Thyroid gland (tissue), 4 donors: ENCODE measurements at regions not wholly inside any gene's neighbourhood (a gene's known extent, or its start where the extent isn't known, plus 50 kb on each side); places are given as distances from the start of the nearest gene placed in this dataset.

ENCODE experiments used
- DNase-seq, 2 donors: peaks; one replicate each; pipeline ENCODE4 v3.0.0-alpha.2; 2019
- H3K27ac ChIP-seq, 3 donors: fragments of 200-600 bp; sonication (generic); 1 replicate in 2 of 3; 2 replicates in 1 of 3; pipeline ENCODE4 v1.5.1; 2016 to 2019; ENCODE audit warnings: mild to moderate bottlenecking in 1 of 3, moderate library complexity in 1 of 3
- H3K27me3 ChIP-seq: fragments of 200-600 bp; sonication (generic); one replicate; pipeline ENCODE4 v1.5.1; 2019
- H3K36me3 ChIP-seq, 2 donors: fragments of 200-600 bp; sonication (generic); one replicate each; pipeline ENCODE4 v1.5.1; 2016 to 2019
- H3K4me1 ChIP-seq, 2 donors: fragments of 200-600 bp; sonication (generic); one replicate each; pipeline ENCODE4 v1.5.1; 2017 to 2019
- H3K4me3 ChIP-seq, 3 donors: fragments of 200-600 bp; sonication (generic); replicated peaks in 1 of 3; 1 replicate in 2 of 3; 2 replicates in 1 of 3; pipeline ENCODE4 v1.5.1; 2016; ENCODE audit warnings: mild to moderate bottlenecking in 1 of 3
- H3K9me3 ChIP-seq: fragments of 200-600 bp; sonication (generic); one replicate; pipeline ENCODE4 v1.5.1; 2017
- POLR2A ChIP-seq, 2 donors: fragments of 450-650 bp; IDR thresholded peaks; one replicate each; pipeline ENCODE4 v1.6.1; 2017; ENCODE audit warnings: antibody characterized with exemption in 2 of 2, mild to moderate bottlenecking in 2 of 2, moderate library complexity in 1 of 2
- WGBS, 2 donors: methylation state at CpG; one replicate each; pipeline ENCODE4 v1.1.5; 2017; 5-methylcytosine and 5-hydroxymethylcytosine counted together
- intact Hi-C: fragments of 100-400 bp; cut with DNase I; formaldehyde crosslinking; loops from one replicate; pipeline ENCODE4 v1.15.1; 2023
- TF ChIP-seq, protein P1 (sequence below), 6 experiments: fragments of 200-600 bp in 3 of 6; fragments of 450-650 bp in 3 of 6; sonication (generic) in 3 of 6; IDR thresholded peaks; one replicate each; pipeline ENCODE4 v1.5.1; 2016 to 2019; ENCODE audit warnings: antibody characterized with exemption in 6 of 6, mild to moderate bottlenecking in 2 of 6, inconsistent platforms in 1 of 6, moderate library complexity in 1 of 6

DNA sequence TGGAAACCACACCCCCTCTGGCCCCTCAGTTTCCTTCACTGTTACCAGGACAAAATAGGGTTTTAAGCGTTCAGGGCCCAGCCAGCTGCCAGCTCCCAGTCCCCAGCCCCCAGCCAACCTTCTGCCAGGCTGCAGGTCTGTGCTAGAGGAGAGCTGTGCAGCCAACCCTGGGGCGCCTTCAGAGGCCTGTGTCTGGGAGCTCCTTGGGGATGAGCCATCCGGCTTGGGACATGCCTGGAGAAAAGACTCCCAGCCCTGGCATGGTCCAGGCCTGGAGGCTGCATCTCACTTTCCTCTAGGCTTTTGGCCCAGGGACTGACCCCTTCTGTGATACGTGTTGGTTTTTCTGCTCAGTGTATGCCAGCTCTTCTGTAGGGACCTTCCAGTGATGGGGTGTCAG is 487.6 kb upstream of the MGMT start:
- H3K4me1 ChIP-seq = no peaks in the 10 kb centered on the region
- no peaks in the 10 kb centered on the region for H3K9me3 ChIP-seq
- no peak for DNase-seq
- no peak for TF ChIP-seq POLR2A (IDR thresholded peaks at IDR 0.05)
- TF ChIP-seq, protein P1, sequence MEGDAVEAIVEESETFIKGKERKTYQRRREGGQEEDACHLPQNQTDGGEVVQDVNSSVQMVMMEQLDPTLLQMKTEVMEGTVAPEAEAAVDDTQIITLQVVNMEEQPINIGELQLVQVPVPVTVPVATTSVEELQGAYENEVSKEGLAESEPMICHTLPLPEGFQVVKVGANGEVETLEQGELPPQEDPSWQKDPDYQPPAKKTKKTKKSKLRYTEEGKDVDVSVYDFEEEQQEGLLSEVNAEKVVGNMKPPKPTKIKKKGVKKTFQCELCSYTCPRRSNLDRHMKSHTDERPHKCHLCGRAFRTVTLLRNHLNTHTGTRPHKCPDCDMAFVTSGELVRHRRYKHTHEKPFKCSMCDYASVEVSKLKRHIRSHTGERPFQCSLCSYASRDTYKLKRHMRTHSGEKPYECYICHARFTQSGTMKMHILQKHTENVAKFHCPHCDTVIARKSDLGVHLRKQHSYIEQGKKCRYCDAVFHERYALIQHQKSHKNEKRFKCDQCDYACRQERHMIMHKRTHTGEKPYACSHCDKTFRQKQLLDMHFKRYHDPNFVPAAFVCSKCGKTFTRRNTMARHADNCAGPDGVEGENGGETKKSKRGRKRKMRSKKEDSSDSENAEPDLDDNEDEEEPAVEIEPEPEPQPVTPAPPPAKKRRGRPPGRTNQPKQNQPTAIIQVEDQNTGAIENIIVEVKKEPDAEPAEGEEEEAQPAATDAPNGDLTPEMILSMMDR (IDR thresholded peaks at IDR 0.05) = no peak
- no peak overlapping the region for H3K27ac ChIP-seq
- intact Hi-C loops = no loop called here
- no peak overlapping the region for H3K4me3 ChIP-seq
- H3K36me3 ChIP-seq = no peaks in the 10 kb centered on the region
- 93 to 95% methylated on average over 3 to 4 of the region's 4 CpGs for WGBS, 2 donors
- no peaks in the 10 kb centered on the region for H3K27me3 ChIP-seq

DNA sequence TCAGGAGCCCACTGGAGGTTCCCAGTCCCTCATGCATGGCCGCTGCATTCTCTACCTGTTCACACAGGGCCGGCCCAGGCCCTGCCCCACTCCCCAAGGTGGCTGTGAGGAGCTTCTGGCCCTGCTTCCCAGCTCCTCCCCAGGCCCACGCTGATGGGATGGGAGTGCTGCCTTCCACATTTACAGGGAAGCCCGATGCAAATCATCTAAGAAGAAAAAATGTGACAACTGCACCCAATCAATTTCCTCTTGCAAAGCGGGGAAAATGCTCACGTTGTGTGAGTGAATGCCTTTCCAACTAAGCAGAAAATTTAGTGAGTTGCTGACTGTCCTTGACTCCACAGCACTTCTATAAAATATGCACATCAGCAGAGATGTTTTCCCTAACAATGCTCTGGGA is 485.8 kb upstream of the MGMT start:
- DNase-seq = no peak
- H3K27ac ChIP-seq = no peak overlapping the region
- TF ChIP-seq, protein P1 (IDR thresholded peaks at IDR 0.05) = no peak
- TF ChIP-seq POLR2A (IDR thresholded peaks at IDR 0.05) = no peak
- H3K36me3 ChIP-seq = no peaks in the 10 kb centered on the region
- H3K27me3 ChIP-seq = no peaks in the 10 kb centered on the region
- H3K4me1 ChIP-seq = no peaks in the 10 kb centered on the region
- H3K9me3 ChIP-seq = no peaks in the 10 kb centered on the region
- H3K4me3 ChIP-seq = no peak overlapping the region
- intact Hi-C loops = no loop called here
- WGBS, 2 donors = 44 to 51% methylated on average over 6 of the region's 6 CpGs

DNA sequence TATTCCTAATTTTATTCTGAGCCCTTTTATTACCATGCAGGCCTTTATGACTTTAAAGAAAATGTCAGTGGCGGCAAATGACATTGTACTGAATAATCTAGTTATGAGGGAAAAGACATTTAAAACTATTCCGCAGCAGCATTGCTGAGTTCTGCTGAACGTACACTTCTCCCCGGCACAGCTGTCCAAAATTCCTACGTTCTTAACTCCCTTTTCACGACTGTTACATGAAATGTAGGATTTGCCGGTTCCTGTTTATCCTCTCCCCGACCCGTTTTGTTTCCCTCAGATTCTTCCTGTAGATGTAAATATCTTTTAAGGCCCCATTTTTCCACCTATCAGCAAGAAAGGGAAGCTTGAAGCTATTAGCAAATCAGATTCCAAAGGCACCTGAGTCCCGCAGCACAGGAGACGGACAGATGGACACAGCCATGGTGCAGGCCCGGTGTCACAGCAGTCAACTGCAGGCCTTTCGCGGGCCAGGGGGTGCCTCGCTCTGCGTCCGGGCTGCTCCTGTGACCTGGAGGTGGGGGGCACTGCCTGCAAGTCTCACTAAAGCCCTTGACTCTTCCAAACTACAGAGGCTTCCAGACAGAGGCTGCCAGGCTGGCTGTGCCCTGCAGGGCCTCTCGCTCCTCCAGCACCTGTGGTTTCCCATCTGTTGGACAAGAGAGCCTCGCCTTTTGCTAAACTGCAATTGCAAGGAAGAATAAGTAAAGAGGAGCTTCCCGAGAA is 485.0 kb upstream of the MGMT start:
- 91 to 97% methylated on average over 19 to 20 of the region's 20 CpGs for WGBS, 2 donors
- no peak for DNase-seq
- H3K4me3 ChIP-seq = no peak overlapping the region
- H3K27me3 ChIP-seq = no peaks in the 10 kb centered on the region
- H3K9me3 ChIP-seq = no peaks in the 10 kb centered on the region
- H3K36me3 ChIP-seq = no peaks in the 10 kb centered on the region
- H3K27ac ChIP-seq = no peak overlapping the region
- intact Hi-C loops = no loop called here
- H3K4me1 ChIP-seq = no peaks in the 10 kb centered on the region
- no peak for TF ChIP-seq POLR2A (IDR thresholded peaks at IDR 0.05)
- TF ChIP-seq, protein P1 (IDR thresholded peaks at IDR 0.05) = no peak

DNA sequence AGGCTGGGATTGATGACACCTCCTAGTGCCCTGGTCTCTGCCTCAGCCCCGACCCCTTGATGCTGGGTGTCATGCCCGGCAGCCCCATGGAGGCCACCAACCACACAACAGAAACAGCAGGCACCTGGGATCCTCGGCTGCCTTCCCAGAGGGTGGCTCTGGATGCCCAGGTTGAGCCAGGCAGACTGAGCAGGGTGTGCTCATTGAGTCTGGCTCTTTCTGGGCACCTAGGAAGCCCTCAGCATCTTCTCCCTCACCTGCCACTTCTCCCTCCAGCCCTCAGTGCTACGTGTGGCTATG is 484.5 kb upstream of the MGMT start:
- no peak overlapping the region for H3K27ac ChIP-seq
- no peaks in the 10 kb centered on the region for H3K36me3 ChIP-seq
- 88 to 96% methylated on average over 2 to 4 of the region's 4 CpGs for WGBS, 2 donors
- H3K9me3 ChIP-seq = no peaks in the 10 kb centered on the region
- no peak for DNase-seq
- no peaks in the 10 kb centered on the region for H3K27me3 ChIP-seq
- H3K4me1 ChIP-seq = no peaks in the 10 kb centered on the region
- H3K4me3 ChIP-seq = no peak overlapping the region
- intact Hi-C loops = no loop called here
- TF ChIP-seq, protein P1 (IDR thresholded peaks at IDR 0.05) = no peak
- no peak for TF ChIP-seq POLR2A (IDR thresholded peaks at IDR 0.05)

DNA sequence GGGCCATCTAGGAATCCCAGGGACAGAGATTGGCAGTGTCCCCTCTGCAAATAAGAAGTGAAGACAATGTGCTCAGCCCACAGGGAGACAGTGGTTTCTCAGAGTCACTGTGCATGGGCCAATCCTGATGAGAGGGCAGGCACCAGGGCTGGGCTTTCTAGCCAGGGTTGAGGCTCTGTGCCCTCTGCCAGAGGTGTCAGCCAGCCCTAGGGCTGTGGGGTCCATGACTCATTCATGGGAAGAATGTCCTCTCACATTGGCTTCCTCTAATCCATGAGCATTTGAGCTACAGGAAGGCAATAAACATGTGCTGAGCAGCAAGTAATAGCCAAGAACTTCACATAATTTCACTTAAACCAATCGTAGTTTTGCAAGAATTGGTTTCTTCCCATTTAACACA is 482.0 kb upstream of the MGMT start:
- Histone ChIP-seq H3K4me1 (no peaks in the 10 kb centered on the region), H3K27ac (no peak overlapping the region), H3K4me3 (no peak overlapping the region), H3K9me3 (no peaks in the 10 kb centered on the region), H3K36me3 (no peaks in the 10 kb centered on the region), H3K27me3 (no peaks in the 10 kb centered on the region)
- intact Hi-C loops = no loop called here
- DNase-seq = no peak
- TF ChIP-seq POLR2A (IDR thresholded peaks at IDR 0.05) = no peak
- TF ChIP-seq, protein P1 (IDR thresholded peaks at IDR 0.05) = no peak
- WGBS, 2 donors = 70 to 71% methylated on average over 1 of the region's 1 CpG
